ENCODE measurements at regions not wholly inside any gene's neighbourhood (a gene's known extent, or its start where the extent isn't known, plus 50 kb on each side); places are given as distances from the start of the nearest gene placed in this dataset.

- no peak overlapping the region for H3K18ac ChIP-seq (ENCODE audit: extremely low read depth, low read length)
- no peak overlapping the region for H2BK12ac ChIP-seq (ENCODE audit: low read depth, low read length)
- no peak overlapping the region for H3K56ac ChIP-seq (replicated peaks; ENCODE audit: insufficient read length, low read depth, low read length)
- no peaks in the 10 kb centered on the region for H3K79me2 ChIP-seq (ENCODE audit: control insufficient read depth in 1 of 2, insufficient read depth in 2 of 2, low read length in 2 of 2)
- no peaks in the 10 kb centered on the region; a peak in 1 of 7 replicates for H3K4me1 ChIP-seq (replicated peaks in 1 of 4; ENCODE audit: control insufficient read depth in 3 of 4, insufficient read depth in 4 of 4, low read length in 3 of 4)
- no peak overlapping the region for H3K4ac ChIP-seq (replicated peaks; ENCODE audit: insufficient read length, low read depth, low read length)
- H2BK15ac ChIP-seq (ENCODE audit: low read length) = no peak overlapping the region
- no peak overlapping the region for H3K4me3 ChIP-seq (ENCODE audit: extremely low read depth in 1 of 4, insufficient read depth in 2 of 4, low read depth in 3 of 4, low read length in 4 of 4)
- no peak overlapping the region for H3K4me2 ChIP-seq (ENCODE audit: insufficient read depth in 1 of 2, low read depth in 2 of 2, low read length in 2 of 2)
- no peaks in the 10 kb centered on the region for H4K20me1 ChIP-seq (replicated peaks in 1 of 2; ENCODE audit: control insufficient read depth in 1 of 2, insufficient read depth in 2 of 2, low read length in 2 of 2)
- H3K27me3 ChIP-seq (replicated peaks in 1 of 4; ENCODE audit: control insufficient read depth in 3 of 4, extremely low read depth in 1 of 4, insufficient read depth in 3 of 4, low read length in 3 of 4) = no peaks in the 10 kb centered on the region
- H3K23ac ChIP-seq (ENCODE audit: insufficient read length) = no peak overlapping the region
- no peak overlapping the region for H3K14ac ChIP-seq (ENCODE audit: insufficient read length)
- FAIRE-seq = no peak
- no peak overlapping the region for H3K9ac ChIP-seq (replicated peaks in 1 of 4; ENCODE audit: extremely low read depth in 1 of 4, low read depth in 3 of 4, low read length in 3 of 4)
- H2BK20ac ChIP-seq (ENCODE audit: low read length) = no peak overlapping the region
- no peak overlapping the region for H4K5ac ChIP-seq (ENCODE audit: insufficient read length, low read depth, low read length)
- no peak overlapping the region for H2BK5ac ChIP-seq (ENCODE audit: low read depth, low read length)
- no peak overlapping the region for H2BK120ac ChIP-seq (replicated peaks; ENCODE audit: low read depth, low read length)
- no peak overlapping the region for H3K27ac ChIP-seq (ENCODE audit: low read depth, low read length)
- no peak overlapping the region for H2AK5ac ChIP-seq (ENCODE audit: low read depth, low read length)
- H3K23me2 ChIP-seq (ENCODE audit: low read depth, low read length) = no peaks in the 10 kb centered on the region; the same call in 1 of the 2 replicates
- no peak for DNase-seq (ENCODE audit: low read depth in 1 of 2, low spot score in 2 of 2)
- ChIA-PET CTCF (ENCODE audit: partially characterized antibody) (interaction anchor here (0.6 to 1.7 kb wide), 3 partner anchors 16 to 181 kb away, joined by 3 read pairs; no protein-coding TSS in a partner anchor), POLR2A (ENCODE audit: partially characterized antibody) (no interaction called here)
- H3K79me1 ChIP-seq (ENCODE audit: low read depth, low read length) = no peaks in the 10 kb centered on the region
- H2AFZ ChIP-seq (ENCODE audit: low read length) = no peak overlapping the region
- no peaks in the 10 kb centered on the region for H3K36me3 ChIP-seq (ENCODE audit: control insufficient read depth in 2 of 4, insufficient read depth in 4 of 4, low read length in 3 of 4)
- H4K91ac ChIP-seq (replicated peaks; ENCODE audit: insufficient read length, low read length) = no peak overlapping the region
- WGBS, 2 experiments (ENCODE audit: extremely low coverage in 1 of 2, insufficient coverage in 1 of 2, insufficient read length in 1 of 2, insufficient replicate concordance in 2 of 2, low coverage in 1 of 2, low lambda C conversion rate in 2 of 2, missing lambda C conversion rate in 1 of 2) = 91% methylated on average over 2 of the region's 2 CpGs; no CpG with 5 or more reads in 1 of the 2 experiments
- no peak overlapping the region for H4K8ac ChIP-seq (ENCODE audit: extremely low read depth, insufficient read depth, low read length)
- H3K9me3 ChIP-seq (ENCODE audit: insufficient read depth in 2 of 2, low read depth in 1 of 2, low read length in 1 of 2) = no peaks in the 10 kb centered on the region
- TF ChIP-seq BACH1 (IDR thresholded peaks at IDR 0.05; ENCODE audit: low read length) (no peak), EGR1 (IDR thresholded peaks at IDR 0.05; ENCODE audit: borderline replicate concordance, low read depth, low read length) (no peak), RFX5 (IDR thresholded peaks at IDR 0.05; ENCODE audit: borderline replicate concordance, low read depth, low read length) (no peak), TBP (IDR thresholded peaks at IDR 0.05; ENCODE audit: low read depth, low read length) (no peak), POLR2A (IDR thresholded peaks at IDR 0.05; ENCODE audit: control extremely low read depth in 1 of 2, low read depth in 2 of 2, low read length in 2 of 2) (no peak), SP4 (IDR thresholded peaks at IDR 0.05; ENCODE audit: low read length) (no peak), TCF12 (IDR thresholded peaks at IDR 0.05; ENCODE audit: low read depth, low read length) (no peak)
These were observed 712.5 kb upstream of the FZD8 start for GRCh38 chr10:36354633-36355032.
